B cell (primary cell): ENCODE measurements at regions not wholly inside any gene's neighbourhood (a gene's known extent, or its start where the extent isn't known, plus 50 kb on each side); places are given as distances from the start of the nearest gene placed in this dataset.

Experiments
- ATAC-seq: fragments of 200-7000 bp; cut with Tn5 transposase; one replicate; pipeline ENCODE4 v1.10.0; 2021; ENCODE audit warnings: low read depth, mild to moderate bottlenecking, moderate number of reproducible peaks, moderate library complexity
- CTCF ChIA-PET: fragments of 350-600 bp; sonication (Branson Sonifier 250); formaldehyde crosslinking; loops from one replicate; lab custom pipeline; 2021; ENCODE audit warnings: antibody characterized with exemption, inconsistent platforms; lab: Charles Lee
- POLR2A ChIA-PET: fragments of 350-600 bp; sonication (Branson Sonifier 250); formaldehyde crosslinking; loops from one replicate; lab custom pipeline; 2021; ENCODE audit warnings: antibody characterized with exemption; lab: Charles Lee
- DNase-seq: peaks from one replicate; pipeline ENCODE4 v3.0.0; 2013
- H2AFZ ChIP-seq: 2 replicates; pipeline ENCODE4 v1.6.1; 2012; ENCODE audit warnings: mild to moderate bottlenecking, low read depth, low read length; ENCODE audit not compliant: insufficient read depth, poor library complexity, severe bottlenecking
- H3K27ac ChIP-seq, 2 donors: 1 replicate in 1 of 2; 2 replicates in 1 of 2; pipeline ENCODE4 v1.5.1; 2012 to 2013; ENCODE audit warnings: low read length in 2 of 2, mild to moderate bottlenecking in 2 of 2, moderate library complexity in 1 of 2
- H3K27me3 ChIP-seq, 4 experiments: fragments of 200-600 bp in 1 of 4; sonication (generic) in 1 of 4; replicated peaks in 1 of 4; 1 replicate in 2 of 4; 2 replicates in 2 of 4; pipeline versions ENCODE4 v1.6.1 to v1.7.0; 2013 to 2016; ENCODE audit warnings: low read length in 3 of 4, mild to moderate bottlenecking in 2 of 4, mixed read lengths in 1 of 4, moderate library complexity in 1 of 4; ENCODE audit not compliant: insufficient read depth in 4 of 4, control insufficient read depth in 3 of 4; ENCODE audit errors: control extremely low read depth in 1 of 4
- H3K36me3 ChIP-seq, 2 experiments: replicated peaks in 1 of 2; 1 replicate in 1 of 2; 2 replicates in 1 of 2; pipeline versions ENCODE4 v1.6.1 to v1.7.1; 2013; ENCODE audit warnings: low read length in 1 of 2; ENCODE audit not compliant: insufficient read depth in 2 of 2, control insufficient read depth in 1 of 2; ENCODE audit errors: control extremely low read depth in 1 of 2, extremely low read depth in 1 of 2
- H3K4me1 ChIP-seq, 2 donors: fragments of 200-600 bp in 1 of 2; sonication (generic) in 1 of 2; 1 replicate in 1 of 2; 2 replicates in 1 of 2; pipeline versions ENCODE4 v1.5.1 to v1.6.1; 2013 to 2017; ENCODE audit warnings: low read length in 2 of 2; ENCODE audit not compliant: control insufficient read depth in 2 of 2, insufficient read depth in 2 of 2
- H3K4me2 ChIP-seq: replicated peaks from 2 replicates; pipeline ENCODE3; 2012; ENCODE audit warnings: mild to moderate bottlenecking, low read depth, low read length; ENCODE audit not compliant: poor library complexity, severe bottlenecking
- H3K4me3 ChIP-seq, 5 experiments: fragments of 200-600 bp in 1 of 5; sonication (generic) in 1 of 5; 1 replicate in 3 of 5; 2 replicates in 2 of 5; pipeline versions ENCODE4 v1.5.1 to v1.7.0; 2011 to 2016; ENCODE audit warnings: low read length in 4 of 5, mild to moderate bottlenecking in 4 of 5, low read depth in 2 of 5, control low read depth in 1 of 5, moderate library complexity in 1 of 5; ENCODE audit not compliant: insufficient read depth in 1 of 5; ENCODE audit errors: control extremely low read depth in 1 of 5, extremely low read depth in 1 of 5
- H3K79me2 ChIP-seq: fragments of 200-600 bp; sonication (generic); one replicate; pipeline ENCODE4 v1.6.0; 2016; ENCODE audit warnings: low read length; ENCODE audit not compliant: control insufficient read depth, insufficient read depth
- H3K9ac ChIP-seq: fragments of 200-600 bp; sonication (generic); 2 replicates; pipeline ENCODE4 v1.6.1; 2017; ENCODE audit warnings: mild to moderate bottlenecking, low read length, moderate library complexity
- H3K9me3 ChIP-seq, 3 donors: one replicate each; pipeline versions ENCODE4 v1.6.1 to v1.7.1; 2013; ENCODE audit warnings: low read length in 2 of 3; ENCODE audit not compliant: control insufficient read depth in 2 of 3, insufficient read depth in 1 of 3; ENCODE audit errors: control extremely low read depth in 1 of 3
- H4K20me1 ChIP-seq: 2 replicates; pipeline ENCODE4 v1.6.0; 2012; ENCODE audit warnings: mild to moderate bottlenecking, low read length; ENCODE audit not compliant: insufficient read depth, control insufficient read depth, poor library complexity, severe bottlenecking
- H3K27ac Mint-ChIP-seq: one replicate; pipeline ENCODE4 v1.8.0; 2021; ENCODE audit warnings: mixed read lengths
- H3K27me3 Mint-ChIP-seq: one replicate; pipeline ENCODE4 v1.8.0; 2021; ENCODE audit warnings: mixed read lengths
- H3K4me1 Mint-ChIP-seq: one replicate; pipeline ENCODE4 v1.8.0; 2021; ENCODE audit warnings: mixed read lengths
- H3K4me3 Mint-ChIP-seq: one replicate; pipeline ENCODE4 v1.8.0; 2021; ENCODE audit warnings: mixed read lengths
- H3K9me3 Mint-ChIP-seq: one replicate; pipeline ENCODE4 v1.8.0; 2022; ENCODE audit warnings: mixed read lengths; ENCODE audit not compliant: insufficient read depth
- EZH2 ChIP-seq: IDR thresholded peaks from 2 replicates; pipeline ENCODE4 v1.6.1; 2012; ENCODE audit warnings: borderline replicate concordance, low read depth, mild to moderate bottlenecking, moderate library complexity, low read length; ENCODE audit not compliant: insufficient read depth, poor library complexity, severe bottlenecking
- WGBS: methylation state at CpG from one replicate; pipeline ENCODE4 v1.1.5; 2013; ENCODE audit warnings: missing lambda C conversion rate; ENCODE audit not compliant: insufficient coverage; 5-methylcytosine and 5-hydroxymethylcytosine counted together
- intact Hi-C: fragments of 100-400 bp; cut with micrococcal nuclease; formaldehyde crosslinking; loops from one replicate; pipeline ENCODE4 v1.10.0; 2022
- TF ChIP-seq, protein P1 (sequence below): fragments of 200-600 bp; IDR thresholded peaks from one replicate; pipeline ENCODE4 v1.8.0; 2022; ENCODE audit warnings: antibody characterized with exemption, mild to moderate bottlenecking

DNA sequence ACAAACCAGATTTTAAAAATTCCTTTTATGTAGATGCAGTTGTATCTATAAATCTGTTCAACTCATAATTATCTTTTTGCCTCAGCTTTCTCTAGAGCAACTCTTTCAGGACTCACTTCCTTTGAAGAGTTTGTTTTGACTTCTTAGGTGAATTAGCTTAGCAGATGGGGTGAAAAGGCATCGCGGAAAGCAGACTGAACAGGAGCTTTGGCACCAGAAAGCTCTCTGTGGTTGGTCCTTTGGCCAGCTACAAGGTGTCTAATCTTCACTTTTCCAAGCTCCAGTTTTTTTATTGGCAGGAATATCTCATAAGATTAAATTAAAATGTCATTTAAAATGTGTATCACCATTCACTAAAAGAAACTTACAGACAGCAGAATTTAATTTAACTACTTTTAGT lies 60.6 kb upstream of the KLF12 start:
- Mint-ChIP-seq H3K4me1 (no peaks in the 10 kb centered on the region), H3K4me3 (no peak overlapping the region), H3K9me3 (no peaks in the 10 kb centered on the region), H3K27me3 (peaks cover 4% of the 10 kb centered on the region), H3K27ac (no peak overlapping the region)
- Histone ChIP-seq H3K79me2 (no peaks in the 10 kb centered on the region), H2AFZ (no peak overlapping the region), H3K4me2 (no peak overlapping the region), H3K36me3 (no peaks in the 10 kb centered on the region), H3K4me3 (no peak overlapping the region), H4K20me1 (no peaks in the 10 kb centered on the region), H3K4me1 (no peaks in the 10 kb centered on the region), H3K27ac (no peak overlapping the region), H3K27me3 (no peaks in the 10 kb centered on the region), H3K9me3 (no peaks in the 10 kb centered on the region), H3K9ac (no peak overlapping the region)
- DNase-seq (no peak), ATAC-seq (no peak)
- WGBS, result no CpG with 5 or more reads among the region's 2 CpGs
- ChIA-PET CTCF (no interaction called here), POLR2A (no interaction called here)
- TF ChIP-seq, protein P1, sequence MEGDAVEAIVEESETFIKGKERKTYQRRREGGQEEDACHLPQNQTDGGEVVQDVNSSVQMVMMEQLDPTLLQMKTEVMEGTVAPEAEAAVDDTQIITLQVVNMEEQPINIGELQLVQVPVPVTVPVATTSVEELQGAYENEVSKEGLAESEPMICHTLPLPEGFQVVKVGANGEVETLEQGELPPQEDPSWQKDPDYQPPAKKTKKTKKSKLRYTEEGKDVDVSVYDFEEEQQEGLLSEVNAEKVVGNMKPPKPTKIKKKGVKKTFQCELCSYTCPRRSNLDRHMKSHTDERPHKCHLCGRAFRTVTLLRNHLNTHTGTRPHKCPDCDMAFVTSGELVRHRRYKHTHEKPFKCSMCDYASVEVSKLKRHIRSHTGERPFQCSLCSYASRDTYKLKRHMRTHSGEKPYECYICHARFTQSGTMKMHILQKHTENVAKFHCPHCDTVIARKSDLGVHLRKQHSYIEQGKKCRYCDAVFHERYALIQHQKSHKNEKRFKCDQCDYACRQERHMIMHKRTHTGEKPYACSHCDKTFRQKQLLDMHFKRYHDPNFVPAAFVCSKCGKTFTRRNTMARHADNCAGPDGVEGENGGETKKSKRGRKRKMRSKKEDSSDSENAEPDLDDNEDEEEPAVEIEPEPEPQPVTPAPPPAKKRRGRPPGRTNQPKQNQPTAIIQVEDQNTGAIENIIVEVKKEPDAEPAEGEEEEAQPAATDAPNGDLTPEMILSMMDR, result no peak
- TF ChIP-seq EZH2, result no peak
- intact Hi-C loops, result no loop called here

- intact Hi-C loops, result no loop called here
- Histone ChIP-seq H3K36me3 (no peaks in the 10 kb centered on the region), H3K27ac (no peak overlapping the region), H3K27me3 (no peaks in the 10 kb centered on the region), H3K79me2 (no peaks in the 10 kb centered on the region), H3K4me3 (no peak overlapping the region), H3K4me2 (no peak overlapping the region), H3K4me1 (no peaks in the 10 kb centered on the region), H3K9ac (no peak overlapping the region), H2AFZ (no peak overlapping the region), H3K9me3 (no peaks in the 10 kb centered on the region), H4K20me1 (no peaks in the 10 kb centered on the region)
- ChIA-PET CTCF (no interaction called here), POLR2A (no interaction called here)
- no peak for ATAC-seq
- H3K4me3 Mint-ChIP-seq, result no peak overlapping the region
- H3K27me3 Mint-ChIP-seq, result peaks cover under 1% of the 10 kb centered on the region
- no peaks in the 10 kb centered on the region for H3K9me3 Mint-ChIP-seq
- H3K27ac Mint-ChIP-seq, result no peak overlapping the region
- no peak for DNase-seq
- WGBS, result 100% methylated on average over 1 of the region's 1 CpG
- no peaks in the 10 kb centered on the region for H3K4me1 Mint-ChIP-seq
- TF ChIP-seq, protein P1, result no peak
- no peak for TF ChIP-seq EZH2
These were observed 59.2 kb upstream of the KLF12 start for GRCh38 chr13:74193391-74193790.
